GM19351 (cell line): ENCODE measurements at regions not wholly inside any gene's neighbourhood (a gene's known extent, or its start where the extent isn't known, plus 50 kb on each side); places are given as distances from the start of the nearest gene placed in this dataset.
"Not testable (repeated sequence)": the region's sequence is repeated elsewhere in the genome, so short reads cannot be mapped to it uniquely, and the experiment has no call there.

Source experiments
- ATAC-seq: cut with Tn5 transposase; IDR thresholded peaks from one replicate; pipeline ENCODE4 v1.9.1; 2021; ENCODE audit warnings: mild to moderate bottlenecking, moderate library complexity; ENCODE audit not compliant: unreplicated experiment

- no peak for ATAC-seq
Measured at GRCh38 chr20:53778041-53778516, 184.4 kb upstream of the ZNF217 start.

DNA sequence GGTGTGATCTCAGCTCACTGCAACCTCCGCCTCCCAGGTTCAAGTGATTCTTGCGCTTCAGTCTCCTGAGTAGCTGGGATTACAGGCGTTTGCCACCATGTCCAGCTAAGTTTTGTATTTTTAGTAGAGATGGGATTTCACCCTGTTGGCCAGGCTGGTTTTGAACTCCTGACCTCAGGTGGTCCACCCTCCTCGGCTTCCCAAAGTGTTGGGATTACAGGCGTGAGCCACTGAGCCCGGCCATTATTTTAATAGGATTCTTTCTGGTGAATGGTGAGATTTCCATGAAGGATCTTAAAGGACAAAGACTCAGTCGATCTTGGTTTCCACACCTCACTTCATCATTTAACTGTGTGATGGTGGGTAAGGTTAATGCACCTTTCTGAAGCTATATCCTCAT is 183.8 kb upstream of the ZNF217 start:
- not testable (repeated sequence) for ATAC-seq

DNA sequence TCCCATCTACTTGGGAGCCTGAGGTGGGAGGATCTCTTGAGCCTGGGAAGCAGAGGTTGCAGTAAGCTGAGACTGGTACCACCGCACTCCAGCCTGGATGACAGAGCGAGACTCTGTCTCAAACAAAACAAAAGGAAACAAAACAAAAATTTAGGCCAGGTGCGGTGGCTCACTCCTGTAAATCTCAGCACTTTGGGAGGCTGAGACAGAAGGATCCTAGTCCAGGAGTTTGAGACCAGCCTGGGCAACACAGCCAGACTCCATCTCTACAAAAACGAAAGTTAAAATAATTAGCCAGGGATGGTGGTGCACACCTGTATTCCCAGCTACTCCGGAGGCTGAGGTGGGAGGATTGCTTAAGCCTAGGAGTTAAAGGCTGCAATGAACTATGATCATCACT is 183.2 kb upstream of the ZNF217 start:
- ATAC-seq, result no peak

- ATAC-seq, result no peak
Measured at GRCh38 chr20:53774461-53775203, 181.0 kb upstream of the ZNF217 start.

- ATAC-seq, result no peak
Measured at GRCh38 chr20:53773792-53774401, 180.3 kb upstream of the ZNF217 start.

GRCh38 chr20:53773066-53773791 is 179.6 kb upstream of the ZNF217 start:
- ATAC-seq, result not testable (repeated sequence)

DNA sequence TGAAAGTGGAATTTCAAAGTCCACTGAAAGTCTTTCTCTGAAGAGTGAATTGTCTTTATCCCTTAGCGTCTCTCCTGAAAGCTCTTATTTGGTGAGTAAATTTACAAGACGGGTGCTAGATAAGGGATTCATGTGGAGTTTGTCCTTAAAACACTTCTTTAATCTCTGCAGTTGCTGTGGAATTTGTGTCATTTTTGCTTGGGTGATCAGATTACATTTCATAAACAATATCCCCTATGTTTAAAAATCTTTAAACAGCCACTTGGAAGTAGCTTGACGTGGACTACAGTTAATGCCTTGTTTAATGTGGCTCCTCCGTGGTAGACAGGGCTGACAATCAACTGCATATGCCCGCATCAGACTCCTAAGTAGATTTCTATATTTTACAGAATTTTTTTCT is 175.4 kb upstream of the ZNF217 start:
- ATAC-seq, result no peak

DNA sequence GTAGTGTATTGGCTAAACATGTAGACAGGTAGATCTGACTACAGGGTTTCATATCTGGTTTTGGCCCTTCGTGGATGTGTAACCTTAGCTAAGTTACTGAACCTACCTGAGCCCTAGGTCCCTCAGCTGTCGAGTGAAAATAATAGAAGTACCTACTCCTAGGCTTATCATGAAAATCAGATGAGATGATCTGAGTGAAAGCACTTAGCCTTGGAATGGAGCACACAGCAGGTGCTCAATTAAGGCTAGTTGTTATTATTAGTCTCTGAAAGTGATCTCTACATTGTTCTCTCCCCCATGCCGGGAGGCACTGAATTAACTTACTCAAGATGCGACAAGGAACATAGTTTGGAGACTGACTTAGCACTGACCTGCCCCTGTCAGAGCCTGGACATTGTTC is 174.7 kb upstream of the ZNF217 start:
- no peak for ATAC-seq

GRCh38 chr20:53767206-53767930 is 173.7 kb upstream of the ZNF217 start:
- peak; percentile 60 for ATAC-seq

DNA sequence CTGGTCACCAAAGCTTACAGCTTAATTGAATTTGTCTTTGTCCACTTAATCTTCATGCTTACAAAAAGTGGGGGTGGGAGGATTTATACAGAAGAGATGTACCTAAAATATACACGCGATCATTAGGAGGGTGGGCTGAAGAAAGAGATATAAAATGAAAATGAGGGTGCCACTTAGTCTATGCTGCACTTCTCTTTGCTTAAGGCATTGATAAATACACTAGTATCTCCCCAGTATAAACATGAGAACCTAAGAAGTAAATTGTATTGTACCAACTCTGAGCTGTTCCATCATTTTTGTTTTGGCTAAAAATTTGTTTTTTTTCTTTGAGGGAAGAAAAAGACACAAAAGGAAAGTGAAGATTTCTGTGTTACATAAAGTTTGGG is 170.8 kb upstream of the ZNF217 start:
- no peak for ATAC-seq

- ATAC-seq, result no peak
Measured at GRCh38 chr20:53763707-53764414, 170.2 kb upstream of the ZNF217 start.

DNA sequence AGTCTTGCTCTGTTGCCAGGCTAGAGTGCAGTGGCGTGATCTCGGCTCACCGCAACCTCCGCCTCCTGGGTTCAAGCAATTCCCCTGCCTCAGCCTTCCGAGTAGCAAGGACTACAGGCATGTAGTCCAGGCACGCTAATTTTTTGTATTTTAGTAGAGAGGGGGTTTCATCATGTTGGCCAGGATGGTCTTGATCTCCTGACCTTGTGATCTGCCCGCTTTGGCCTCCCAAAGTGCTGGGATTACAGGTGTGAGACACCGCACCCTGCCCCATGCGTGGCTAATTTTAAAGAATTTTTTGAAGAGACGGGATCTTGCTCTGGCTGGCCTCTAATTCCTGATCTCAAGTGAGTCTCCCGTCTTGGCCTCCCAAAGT is 168.8 kb upstream of the ZNF217 start:
- not testable (repeated sequence) for ATAC-seq

DNA sequence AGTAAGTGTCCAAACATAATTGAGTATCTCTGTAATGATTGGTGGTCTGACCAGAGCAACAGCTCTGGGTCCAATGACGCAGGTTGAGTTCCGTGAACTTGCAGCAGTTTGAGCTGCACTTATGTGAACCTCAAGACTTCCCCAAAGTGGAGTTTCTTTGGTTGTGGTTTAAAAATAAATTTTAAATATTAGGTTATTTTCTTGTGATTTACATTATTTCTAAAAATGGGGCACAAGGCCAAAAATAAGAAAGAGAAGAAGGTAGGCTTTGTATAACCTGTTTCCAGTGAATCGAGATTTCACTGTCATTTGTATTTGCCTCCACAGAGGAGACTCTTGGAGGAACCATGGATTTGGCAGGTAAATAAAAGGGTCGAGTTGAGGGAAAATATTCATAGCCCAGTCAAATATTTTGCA is 166.4 kb upstream of the ZNF217 start:
- ATAC-seq, result peak; percentile 94

- ATAC-seq, result no peak
Measured at GRCh38 chr20:53757472-53757913, 163.9 kb upstream of the ZNF217 start.

GRCh38 chr20:53755733-53756531 is 162.3 kb upstream of the ZNF217 start:
- no peak for ATAC-seq

GRCh38 chr20:53753880-53754459 is 160.3 kb upstream of the ZNF217 start:
- no peak for ATAC-seq

DNA sequence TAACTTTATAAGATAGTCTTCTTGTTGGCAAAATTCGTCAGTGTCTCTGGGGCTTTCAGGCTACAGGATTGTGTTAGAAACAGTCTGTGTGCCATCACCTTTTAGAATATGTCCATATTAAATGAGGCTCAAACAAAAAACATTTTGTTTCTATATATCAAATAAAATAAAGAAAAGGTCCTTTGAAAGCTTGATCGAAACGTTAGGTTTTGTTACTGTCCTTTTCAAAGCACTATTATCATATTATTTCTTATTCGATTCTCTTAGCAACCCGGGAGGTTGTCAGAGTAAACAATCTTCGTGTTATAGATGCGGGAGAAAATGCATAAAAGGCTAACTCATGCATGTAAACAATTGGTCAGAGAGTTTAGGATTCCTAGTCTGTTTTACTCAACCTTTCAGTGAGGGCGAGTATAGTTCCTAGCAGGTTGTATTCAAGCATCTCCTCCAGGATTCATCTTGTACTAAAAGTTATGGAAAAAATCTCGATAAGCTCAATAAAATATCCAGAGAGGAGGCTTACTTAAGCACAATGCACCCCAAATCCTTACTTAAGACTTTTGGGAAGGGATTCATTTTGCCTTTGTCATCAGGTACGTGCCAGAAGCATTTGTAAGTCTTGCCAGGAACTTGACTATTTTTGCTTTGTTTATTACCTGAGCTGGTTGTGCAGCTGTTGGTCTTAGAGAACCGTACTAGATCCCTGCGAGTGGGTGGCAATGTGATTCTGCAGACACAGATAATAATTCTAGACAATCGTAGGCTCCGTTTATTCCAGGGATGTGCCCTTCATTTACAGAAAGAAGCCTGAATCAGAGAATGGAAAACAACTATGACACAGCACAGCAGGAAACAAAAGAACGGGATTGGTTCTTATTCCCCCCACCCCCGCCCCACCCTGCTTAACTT is 159.6 kb upstream of the ZNF217 start:
- no peak for ATAC-seq

DNA sequence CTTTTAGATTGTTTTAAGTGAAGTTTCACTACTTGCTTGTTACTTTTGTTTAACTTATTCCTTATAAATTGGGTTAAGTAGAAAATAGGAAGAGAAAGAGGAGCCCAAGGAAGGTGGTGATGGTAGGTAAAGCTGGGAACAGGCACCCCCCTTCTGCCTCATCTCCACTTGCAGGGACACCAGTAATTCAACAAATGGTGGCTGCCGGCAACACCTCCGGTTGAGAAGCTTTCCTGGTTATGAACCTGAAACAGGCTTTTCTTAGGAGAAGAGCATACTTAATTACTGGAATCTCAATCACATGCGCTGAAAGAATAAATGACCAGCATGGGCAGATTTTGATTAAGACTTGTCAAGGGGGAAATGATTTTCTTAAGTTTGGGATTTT is 158.9 kb upstream of the ZNF217 start:
- ATAC-seq, result no peak
